A673 (cell line): ENCODE measurements at regions not wholly inside any gene's neighbourhood (a gene's known extent, or its start where the extent isn't known, plus 50 kb on each side); places are given as distances from the start of the nearest gene placed in this dataset.
"Not testable (repeated sequence)": the region's sequence is repeated elsewhere in the genome, so short reads cannot be mapped to it uniquely, and the experiment has no call there.

Experiments
- CTCF ChIP-seq: fragments of 300-800, 200-600 bp; sonication (generic); conservative IDR thresholded peaks from 2 replicates; pipeline ENCODE4 v1.5.1; 2017; ENCODE audit warnings: low read depth, mild to moderate bottlenecking, antibody characterized with exemption, low read length, moderate library complexity, mixed read lengths
- EZH2 ChIP-seq: fragments of 200-600 bp; sonication (generic); IDR thresholded peaks from 2 replicates; pipeline ENCODE4 v1.6.1; 2017; ENCODE audit warnings: borderline replicate concordance, low read depth, mild to moderate bottlenecking, mixed read lengths, antibody characterized with exemption, low read length; ENCODE audit not compliant: poor library complexity, severe bottlenecking

- TF ChIP-seq CTCF, EZH2: not testable (repeated sequence)
Observed at GRCh38 chr4:127277023-127277422, 355.7 kb upstream of the INTU start.
